Fibroblast of the aortic adventitia (primary cell): ENCODE measurements at regions not wholly inside any gene's neighbourhood (a gene's known extent, or its start where the extent isn't known, plus 50 kb on each side); places are given as distances from the start of the nearest gene placed in this dataset.

ENCODE experiments used
- DNase-seq: peaks from one replicate; pipeline ENCODE4 v3.0.0-alpha.2; 2010; ENCODE audit warnings: low read depth
- H3K4me3 ChIP-seq: 2 replicates; pipeline ENCODE4 v1.5.1; 2011; ENCODE audit warnings: low read depth, mild to moderate bottlenecking, control low read depth, low read length, moderate library complexity
- TF ChIP-seq, protein P1 (sequence below): IDR thresholded peaks from 2 replicates; pipeline ENCODE4 v1.5.1; 2011; ENCODE audit warnings: mild to moderate bottlenecking, low read length, control low read depth, inconsistent platforms; ENCODE audit not compliant: insufficient read depth

DNA sequence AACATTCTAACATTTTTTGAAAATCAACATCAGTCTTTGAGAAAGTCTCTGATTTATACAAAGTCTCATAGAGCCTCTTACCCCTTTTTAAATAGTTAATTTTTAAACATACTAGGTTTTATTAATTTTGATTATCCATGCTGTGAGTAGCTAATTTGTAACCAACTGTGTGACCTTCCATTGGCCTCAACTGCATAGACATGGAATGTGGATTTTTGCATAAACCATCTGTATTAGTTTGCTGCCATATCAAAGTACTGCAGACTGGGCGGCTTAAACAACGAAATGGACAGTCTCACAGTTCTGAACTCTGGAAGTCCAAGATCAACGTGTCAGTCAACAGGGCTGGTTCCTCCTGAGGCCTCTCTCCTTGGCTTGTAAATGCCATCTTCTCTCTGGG is 89.2 kb upstream of the AJAP1 start:
- no peak for DNase-seq
- H3K4me3 ChIP-seq = no peak overlapping the region
- TF ChIP-seq, protein P1, sequence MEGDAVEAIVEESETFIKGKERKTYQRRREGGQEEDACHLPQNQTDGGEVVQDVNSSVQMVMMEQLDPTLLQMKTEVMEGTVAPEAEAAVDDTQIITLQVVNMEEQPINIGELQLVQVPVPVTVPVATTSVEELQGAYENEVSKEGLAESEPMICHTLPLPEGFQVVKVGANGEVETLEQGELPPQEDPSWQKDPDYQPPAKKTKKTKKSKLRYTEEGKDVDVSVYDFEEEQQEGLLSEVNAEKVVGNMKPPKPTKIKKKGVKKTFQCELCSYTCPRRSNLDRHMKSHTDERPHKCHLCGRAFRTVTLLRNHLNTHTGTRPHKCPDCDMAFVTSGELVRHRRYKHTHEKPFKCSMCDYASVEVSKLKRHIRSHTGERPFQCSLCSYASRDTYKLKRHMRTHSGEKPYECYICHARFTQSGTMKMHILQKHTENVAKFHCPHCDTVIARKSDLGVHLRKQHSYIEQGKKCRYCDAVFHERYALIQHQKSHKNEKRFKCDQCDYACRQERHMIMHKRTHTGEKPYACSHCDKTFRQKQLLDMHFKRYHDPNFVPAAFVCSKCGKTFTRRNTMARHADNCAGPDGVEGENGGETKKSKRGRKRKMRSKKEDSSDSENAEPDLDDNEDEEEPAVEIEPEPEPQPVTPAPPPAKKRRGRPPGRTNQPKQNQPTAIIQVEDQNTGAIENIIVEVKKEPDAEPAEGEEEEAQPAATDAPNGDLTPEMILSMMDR = no peak

DNA sequence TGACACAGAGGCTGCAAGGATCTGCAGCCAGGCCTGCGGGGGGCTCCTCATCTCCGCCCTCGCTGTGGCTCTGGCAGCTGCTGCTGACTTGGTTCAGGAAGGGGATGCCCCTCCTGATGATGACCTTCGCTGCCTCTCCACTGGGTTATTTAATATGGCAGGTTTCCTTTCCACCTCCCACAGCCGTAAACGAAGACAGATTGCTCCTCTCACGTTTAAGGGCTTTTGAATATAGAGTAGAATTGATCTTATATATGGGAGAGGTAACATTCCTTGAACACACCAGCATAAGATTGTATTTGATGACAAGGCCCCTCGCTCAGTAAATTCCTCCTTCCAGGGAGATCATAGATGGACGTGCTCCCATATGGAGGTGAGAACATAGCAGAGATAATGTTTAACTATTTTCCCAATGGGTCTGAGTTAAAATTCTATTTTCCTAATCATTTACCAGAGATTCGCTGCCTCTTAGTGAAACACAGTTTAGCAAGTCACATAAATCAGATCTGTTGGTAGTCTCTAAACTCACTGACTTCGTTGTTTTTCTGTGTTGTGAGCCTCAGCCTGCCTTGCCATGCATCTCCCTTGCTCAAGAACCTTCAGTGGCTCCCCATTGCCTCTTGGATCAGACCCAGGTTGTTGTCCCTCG is 88.5 kb upstream of the AJAP1 start:
- no peak for DNase-seq
- TF ChIP-seq, protein P1 = no peak
- no peak overlapping the region for H3K4me3 ChIP-seq

DNA sequence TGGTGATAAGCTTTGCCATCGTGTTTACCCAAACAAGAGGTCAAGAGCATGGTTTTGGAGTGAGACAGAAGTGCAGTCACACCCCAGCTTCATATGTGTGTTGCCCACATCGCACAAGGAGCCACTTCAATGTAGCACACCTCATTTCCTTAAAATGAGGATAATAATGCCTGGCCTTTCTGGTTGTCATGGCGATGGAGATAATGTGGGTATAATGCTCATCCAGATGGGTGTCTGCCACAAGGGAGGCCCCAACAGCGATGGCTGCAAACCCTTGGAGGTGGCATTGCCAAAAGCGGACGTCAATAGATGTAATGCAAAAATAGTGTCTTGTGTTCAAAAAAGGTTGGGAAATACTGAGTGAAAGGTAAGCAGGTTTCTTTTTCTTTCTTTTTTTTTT is 83.1 kb upstream of the AJAP1 start:
- TF ChIP-seq, protein P1 = no peak
- no peak overlapping the region for H3K4me3 ChIP-seq
- no peak for DNase-seq

DNA sequence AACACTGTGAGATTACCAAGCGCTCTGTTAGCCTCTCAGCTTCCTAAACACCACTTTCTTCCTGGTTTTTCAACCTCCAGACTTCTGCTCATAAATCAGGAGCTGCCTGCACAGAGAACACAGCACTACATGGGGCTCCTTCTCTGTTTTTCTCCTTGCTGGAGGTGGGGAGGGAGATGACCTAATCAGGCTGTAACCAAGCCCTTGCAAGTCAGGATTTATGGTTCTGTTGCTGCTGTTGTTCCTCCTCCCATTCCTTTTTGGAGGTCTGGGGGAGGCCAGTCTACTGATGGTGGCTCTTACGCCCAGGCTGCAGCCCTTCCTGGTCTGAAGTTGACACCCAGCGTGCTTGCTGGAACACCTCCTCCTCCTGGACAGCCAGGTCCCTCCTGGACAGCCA is 80.9 kb upstream of the AJAP1 start:
- DNase-seq = no peak
- no peak overlapping the region for H3K4me3 ChIP-seq
- TF ChIP-seq, protein P1 = no peak

DNA sequence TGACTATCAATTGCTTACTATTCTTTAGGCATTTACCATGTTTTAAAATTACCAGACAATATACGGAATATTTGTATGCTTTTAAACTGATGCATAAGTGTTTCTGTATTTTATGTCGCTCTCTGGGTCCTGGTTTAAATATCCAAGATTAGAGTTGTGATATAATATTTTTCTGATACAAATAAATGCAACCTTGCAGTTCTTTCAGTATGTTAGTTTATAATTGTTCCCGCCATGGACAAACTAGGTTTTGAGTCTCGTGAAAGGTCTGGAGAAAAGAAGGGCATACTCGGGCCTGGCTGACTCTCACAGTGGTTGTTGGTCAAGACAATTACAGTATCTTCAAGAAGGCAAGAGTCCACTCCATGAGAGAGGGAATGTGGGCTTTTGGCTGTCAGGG is 72.6 kb upstream of the AJAP1 start:
- H3K4me3 ChIP-seq = no peak overlapping the region
- no peak for DNase-seq
- TF ChIP-seq, protein P1 = no peak

DNA sequence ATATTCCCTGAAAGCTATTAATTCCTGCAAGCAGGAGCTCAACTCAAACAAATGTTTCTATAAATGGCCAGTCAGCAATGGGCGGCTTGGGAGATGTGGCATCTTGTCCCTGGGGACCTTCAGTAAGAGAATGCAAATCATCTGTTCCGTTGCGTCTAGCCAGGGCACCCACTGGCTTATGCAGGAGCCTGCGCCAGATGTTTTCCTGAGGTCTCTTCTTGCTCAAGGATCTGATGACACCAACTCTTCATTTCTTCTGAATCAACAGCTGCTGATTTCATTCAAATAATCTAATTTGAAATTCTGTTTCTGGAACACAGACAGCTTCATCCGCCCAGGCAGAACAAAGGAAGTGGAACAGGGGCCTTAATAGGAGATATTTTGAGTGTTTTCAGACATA is 70.0 kb upstream of the AJAP1 start:
- TF ChIP-seq, protein P1 = no peak
- DNase-seq = no peak
- no peak overlapping the region for H3K4me3 ChIP-seq

DNA sequence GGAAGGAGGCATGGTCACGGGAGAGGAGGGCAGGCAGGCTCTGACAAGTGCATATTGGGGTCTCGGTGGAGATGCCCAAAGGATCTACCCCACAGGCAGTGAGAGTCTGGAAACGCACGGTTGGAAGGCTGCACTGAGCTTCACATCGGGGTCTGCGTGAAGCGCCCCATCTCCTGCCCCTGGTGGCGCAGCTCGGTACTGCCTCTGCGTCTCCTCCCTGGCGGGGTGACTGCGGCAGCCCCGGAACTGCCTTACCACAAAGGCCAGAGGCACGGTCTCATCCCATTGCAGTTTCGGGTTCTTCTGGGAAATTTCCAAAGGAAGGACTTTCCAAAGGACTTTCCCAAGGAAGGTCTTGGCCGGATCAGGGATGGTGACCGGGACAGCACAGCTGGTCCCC is 69.2 kb upstream of the AJAP1 start:
- H3K4me3 ChIP-seq = no peak overlapping the region
- DNase-seq = no peak
- TF ChIP-seq, protein P1 = peak; percentile 9
